Upper lobe of left lung (tissue), 6 donors: ENCODE measurements at regions not wholly inside any gene's neighbourhood (a gene's known extent, or its start where the extent isn't known, plus 50 kb on each side); places are given as distances from the start of the nearest gene placed in this dataset.

Experiments
- ATAC-seq, 2 donors: fragments of 200-7000 bp; cut with Tn5 transposase; one replicate each; pipeline ENCODE4 v1.9.1; 2022; ENCODE audit warnings: mild to moderate bottlenecking in 2 of 2, moderate library complexity in 2 of 2; ENCODE audit not compliant: low FRiP score in 2 of 2
- DNase-seq, 2 donors: peaks; one replicate each; pipeline ENCODE4 v3.0.0-alpha.2; 2019 to 2020
- H3K27ac ChIP-seq, 4 donors: fragments of 200-600 bp; sonication (generic); one replicate each; pipeline ENCODE4 v1.5.1; 2016 to 2019
- H3K27me3 ChIP-seq, 4 donors: fragments of 200-600 bp; sonication (generic); one replicate each; pipeline ENCODE4 v1.5.1; 2017 to 2019
- H3K36me3 ChIP-seq, 4 donors: fragments of 200-600 bp; sonication (generic); one replicate each; pipeline ENCODE4 v1.5.1; 2016 to 2019
- H3K4me1 ChIP-seq, 4 donors: fragments of 200-600 bp; sonication (generic); one replicate each; pipeline ENCODE4 v1.5.1; 2018 to 2019
- H3K4me3 ChIP-seq, 4 donors: fragments of 200-600 bp; sonication (generic); one replicate each; pipeline ENCODE4 v1.5.1; 2017 to 2019; ENCODE audit warnings: mild to moderate bottlenecking in 2 of 4, moderate library complexity in 1 of 4
- H3K9me3 ChIP-seq, 4 donors: fragments of 200-600 bp; sonication (generic); one replicate each; pipeline ENCODE4 v1.5.1; 2018 to 2019
- CTCF ChIP-seq, 6 experiments: fragments of 450-650 bp in 4 of 6; fragments of 200-600 bp in 2 of 6; sonication (generic) in 2 of 6; IDR thresholded peaks; one replicate each; pipeline ENCODE4 v1.5.1; 2016 to 2019; ENCODE audit warnings: antibody characterized with exemption in 6 of 6
- EP300 ChIP-seq, 4 donors: sonication (generic); formaldehyde crosslinking; IDR thresholded peaks; one replicate each; pipeline ENCODE4 v1.5.1; 2017; ENCODE audit warnings: antibody characterized with exemption in 4 of 4, control low read depth in 2 of 4
- POLR2A ChIP-seq, 4 donors: fragments of 450-650 bp; IDR thresholded peaks; one replicate each; pipeline ENCODE4 v1.5.1; 2016 to 2017; ENCODE audit warnings: antibody characterized with exemption in 4 of 4, mild to moderate bottlenecking in 2 of 4
- POLR2AphosphoS5 ChIP-seq, 2 donors: sonication (generic); formaldehyde crosslinking; IDR thresholded peaks; one replicate each; pipeline ENCODE4 v1.5.1; 2017; ENCODE audit warnings: antibody characterized with exemption in 2 of 2
- WGBS, 2 donors: methylation state at CpG; one replicate each; pipeline ENCODE4 v1.1.5; 2017 to 2018; 5-methylcytosine and 5-hydroxymethylcytosine counted together
- donor health status: DM: no; HTN: no; CAD: no; lungs with moderate emphysema.
- donor health status: DM: no; HTN: yes; CAD: no; lungs with severe emphysema.

GRCh38 chr7:46739518-46740234 is 818.6 kb upstream of the IGFBP3 start:
- ATAC-seq (no peak), DNase-seq (no peak)
- Histone ChIP-seq H3K27ac (no peak overlapping the region), H3K36me3 (no peaks in the 10 kb centered on the region), H3K9me3 (no peaks in the 10 kb centered on the region), H3K27me3 (no peaks in the 10 kb centered on the region), H3K4me1 (no peaks in the 10 kb centered on the region), H3K4me3 (no peak overlapping the region)
- no peak for TF ChIP-seq POLR2AphosphoS5 (IDR thresholded peaks at IDR 0.05)
- TF ChIP-seq EP300 (IDR thresholded peaks at IDR 0.05), result no peak
- TF ChIP-seq CTCF (IDR thresholded peaks at IDR 0.05), result no peak
- no peak for TF ChIP-seq POLR2A (IDR thresholded peaks at IDR 0.05)
- WGBS, 2 donors, result 72 to 76% methylated on average over 5 of the region's 5 CpGs

GRCh38 chr7:46738796-46739195 is 817.7 kb upstream of the IGFBP3 start:
- Histone ChIP-seq H3K4me3 (no peak overlapping the region), H3K36me3 (no peaks in the 10 kb centered on the region), H3K9me3 (no peaks in the 10 kb centered on the region), H3K27ac (no peak overlapping the region), H3K27me3 (no peaks in the 10 kb centered on the region), H3K4me1 (no peaks in the 10 kb centered on the region)
- ATAC-seq (no peak), DNase-seq (no peak)
- WGBS, 2 donors, result 89 to 96% methylated on average over 5 of the region's 5 CpGs
- TF ChIP-seq CTCF (IDR thresholded peaks at IDR 0.05) (no peak), EP300 (IDR thresholded peaks at IDR 0.05) (no peak), POLR2AphosphoS5 (IDR thresholded peaks at IDR 0.05) (no peak), POLR2A (IDR thresholded peaks at IDR 0.05) (no peak)

GRCh38 chr7:46738165-46738564 is 817.1 kb upstream of the IGFBP3 start:
- Histone ChIP-seq H3K27me3 (no peaks in the 10 kb centered on the region), H3K27ac (no peak overlapping the region), H3K9me3 (no peaks in the 10 kb centered on the region), H3K4me1 (no peaks in the 10 kb centered on the region), H3K4me3 (no peak overlapping the region), H3K36me3 (no peaks in the 10 kb centered on the region)
- DNase-seq (no peak), ATAC-seq (no peak)
- TF ChIP-seq POLR2A (IDR thresholded peaks at IDR 0.05), result no peak
- TF ChIP-seq CTCF (IDR thresholded peaks at IDR 0.05), result no peak
- no peak for TF ChIP-seq EP300 (IDR thresholded peaks at IDR 0.05)
- TF ChIP-seq POLR2AphosphoS5 (IDR thresholded peaks at IDR 0.05), result no peak
- 96 to 98% methylated on average over 5 of the region's 5 CpGs for WGBS, 2 donors

- DNase-seq (no peak), ATAC-seq (no peak)
- no peak overlapping the region for H3K27ac ChIP-seq
- H3K36me3 ChIP-seq, result no peaks in the 10 kb centered on the region
- peaks cover 0 to 6% (median 0%) of the 10 kb centered on the region in 4 donors for H3K9me3 ChIP-seq
- no peak for TF ChIP-seq POLR2A (IDR thresholded peaks at IDR 0.05)
- TF ChIP-seq POLR2AphosphoS5 (IDR thresholded peaks at IDR 0.05), result no peak
- no peak for TF ChIP-seq CTCF (IDR thresholded peaks at IDR 0.05)
- TF ChIP-seq EP300 (IDR thresholded peaks at IDR 0.05), result no peak
- no peaks in the 10 kb centered on the region for H3K4me1 ChIP-seq
- no peak overlapping the region for H3K4me3 ChIP-seq
- no peaks in the 10 kb centered on the region for H3K27me3 ChIP-seq
Observed at GRCh38 chr7:46725838-46726237, 804.8 kb upstream of the IGFBP3 start.

- Histone ChIP-seq H3K27me3 (no peaks in the 10 kb centered on the region), H3K4me3 (no peak overlapping the region), H3K9me3 (peaks cover 0 to 6% (median 0%) of the 10 kb centered on the region in 4 donors), H3K4me1 (no peaks in the 10 kb centered on the region), H3K27ac (no peak overlapping the region), H3K36me3 (no peaks in the 10 kb centered on the region)
- TF ChIP-seq EP300 (IDR thresholded peaks at IDR 0.05) (no peak), CTCF (IDR thresholded peaks at IDR 0.05) (no peak), POLR2A (IDR thresholded peaks at IDR 0.05) (no peak), POLR2AphosphoS5 (IDR thresholded peaks at IDR 0.05) (no peak)
- DNase-seq (no peak), ATAC-seq (no peak)
- WGBS, 2 donors, result 60 to 80% methylated on average over 1 to 2 of the region's 2 CpGs
Observed at GRCh38 chr7:46725136-46725535, 804.1 kb upstream of the IGFBP3 start.
